CD4-positive, alpha-beta memory T cell (primary cell): ENCODE measurements at regions not wholly inside any gene's neighbourhood (a gene's known extent, or its start where the extent isn't known, plus 50 kb on each side); places are given as distances from the start of the nearest gene placed in this dataset.
"Not testable (repeated sequence)": the region's sequence is repeated elsewhere in the genome, so short reads cannot be mapped to it uniquely, and the experiment has no call there.

Experiments used
- CTCF ChIA-PET: fragments of 350-600 bp; sonication (Branson Sonifier 250); formaldehyde crosslinking; loops from one replicate; lab custom pipeline; 2021; ENCODE audit warnings: inconsistent platforms; ENCODE audit not compliant: partially characterized antibody; lab: Charles Lee
- POLR2A ChIA-PET: fragments of 350-600 bp; sonication (Branson Sonifier 250); formaldehyde crosslinking; loops from one replicate; lab custom pipeline; 2021; ENCODE audit not compliant: partially characterized antibody; lab: Charles Lee
- DNase-seq, 5 donors: peaks; one replicate each; pipeline versions ENCODE4 v3.0.0 to v3.0.0-alpha.2; 2020 to 2022; ENCODE audit warnings: mixed read lengths in 1 of 5
- H3K27ac ChIP-seq: one replicate; pipeline ENCODE4 v1.7.0; 2013; ENCODE audit warnings: low read depth, low read length
- H3K27me3 ChIP-seq: 2 replicates; pipeline ENCODE4 v1.7.0; 2013; ENCODE audit warnings: mild to moderate bottlenecking, low read length, moderate library complexity; ENCODE audit not compliant: insufficient read depth
- H3K36me3 ChIP-seq: 2 replicates; pipeline ENCODE4 v1.7.0; 2013; ENCODE audit warnings: mild to moderate bottlenecking, low read length, moderate library complexity; ENCODE audit not compliant: insufficient read depth
- H3K4me1 ChIP-seq: 2 replicates; pipeline ENCODE4 v1.7.0; 2013; ENCODE audit warnings: mild to moderate bottlenecking, low read length, moderate library complexity; ENCODE audit not compliant: insufficient read depth
- H3K4me3 ChIP-seq, 2 donors: one replicate each; pipeline ENCODE4 v1.7.0; 2013; ENCODE audit warnings: low read length in 2 of 2, mild to moderate bottlenecking in 1 of 2
- H3K9me3 ChIP-seq, 2 donors: one replicate each; pipeline ENCODE4 v1.7.0; 2013; ENCODE audit warnings: low read length in 2 of 2, control low read depth in 1 of 2; ENCODE audit not compliant: control insufficient read depth in 1 of 2
- H3K27ac Mint-ChIP-seq, 7 donors: one replicate each; pipeline ENCODE4 v1.8.0; 2020 to 2021; ENCODE audit warnings: mixed read lengths in 7 of 7, mild to moderate bottlenecking in 6 of 7, inconsistent platforms in 3 of 7, moderate library complexity in 3 of 7
- H3K27me3 Mint-ChIP-seq, 2 donors: one replicate each; pipeline ENCODE4 v1.8.0; 2020 to 2021; ENCODE audit warnings: mixed read lengths in 2 of 2
- H3K36me3 Mint-ChIP-seq, 2 donors: one replicate each; pipeline ENCODE4 v1.8.0; 2020 to 2021; ENCODE audit warnings: mixed read lengths in 2 of 2, inconsistent platforms in 1 of 2, mild to moderate bottlenecking in 1 of 2
- H3K4me1 Mint-ChIP-seq, 4 donors: one replicate each; pipeline ENCODE4 v1.8.0; 2020 to 2021; ENCODE audit warnings: mixed read lengths in 4 of 4, mild to moderate bottlenecking in 1 of 4
- H3K4me3 Mint-ChIP-seq, 8 donors: one replicate each; pipeline ENCODE4 v1.8.0; 2020 to 2021; ENCODE audit warnings: mixed read lengths in 8 of 8, mild to moderate bottlenecking in 7 of 8, moderate library complexity in 6 of 8, inconsistent platforms in 3 of 8
- H3K9me3 Mint-ChIP-seq, 8 donors: one replicate each; pipeline ENCODE4 v1.8.0; 2020 to 2021; ENCODE audit warnings: mixed read lengths in 8 of 8, mild to moderate bottlenecking in 5 of 8, inconsistent platforms in 3 of 8, moderate library complexity in 1 of 8
- intact Hi-C: fragments of 100-400 bp; cut with micrococcal nuclease; formaldehyde crosslinking; loops from one replicate; pipeline ENCODE4 v1.15.1; 2023

DNA sequence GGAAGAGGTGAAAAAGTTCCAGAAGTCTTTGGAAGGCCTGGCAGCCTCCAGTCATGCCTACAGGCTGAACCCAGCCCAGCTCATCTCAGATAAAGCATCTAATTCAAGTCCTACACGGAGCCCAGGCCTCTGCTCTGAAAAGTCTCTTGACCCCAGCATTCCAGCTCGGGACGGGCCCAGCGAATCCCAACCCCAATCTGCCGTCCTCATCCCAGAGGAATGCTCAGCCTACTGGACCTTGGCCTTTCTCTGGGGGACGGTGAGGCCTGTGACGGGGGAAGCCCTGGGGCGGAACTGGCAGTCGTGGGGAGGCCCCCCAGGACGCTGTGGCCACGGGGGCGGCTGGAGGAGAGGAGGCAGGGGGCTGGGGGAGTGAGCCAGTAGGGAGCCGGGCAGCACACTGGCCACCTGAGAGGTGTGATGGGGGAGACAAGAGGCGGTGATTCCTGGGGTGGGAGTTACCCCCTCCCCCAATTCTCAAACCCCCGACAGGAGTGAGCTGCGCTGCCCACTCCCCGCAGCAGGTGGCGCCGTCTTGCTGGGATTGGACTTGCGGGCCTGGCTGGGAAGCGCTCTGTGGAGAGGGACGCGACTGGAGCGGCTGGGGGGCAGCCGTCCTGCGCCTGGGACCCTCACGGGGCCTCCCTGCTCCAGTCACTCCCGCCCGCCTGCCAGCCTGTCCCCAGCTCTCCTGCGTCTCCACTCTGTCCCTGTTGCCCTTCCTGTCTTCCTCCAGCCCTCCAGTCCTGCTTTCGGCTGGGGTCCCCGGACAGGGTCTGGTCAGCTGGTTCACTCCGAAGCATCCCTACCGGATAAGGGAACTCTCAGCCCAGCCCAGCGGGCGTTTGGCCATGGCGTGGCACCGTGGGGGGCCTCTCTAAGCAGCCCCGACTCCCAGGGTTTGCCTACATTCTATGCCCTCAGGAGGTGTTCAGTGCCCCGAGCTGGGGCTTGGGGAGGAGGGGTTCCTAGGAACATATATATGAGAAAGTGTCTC, 182.6 kb upstream of the HAAO start:
- Mint-ChIP-seq H3K36me3 (no peaks in the 10 kb centered on the region), H3K27me3 (no peaks in the 10 kb centered on the region), H3K27ac (peak overlapping the region in 1 of 7 donors; percentile 50), H3K4me1 (peaks cover 0 to 5% (median 3%) of the 10 kb centered on the region in 4 donors), H3K4me3 (no peak overlapping the region), H3K9me3 (no peaks in the 10 kb centered on the region)
- no peaks in the 10 kb centered on the region for H3K9me3 ChIP-seq
- DNase-seq, result peak in 4 of 5 donors; percentile 25 to 43 (median 29)
- POLR2A ChIA-PET, result interaction anchor here (1.3 kb wide), 1 partner anchor 254 kb away, joined by 7 read pairs; no protein-coding TSS in a partner anchor
- no peaks in the 10 kb centered on the region for H3K27me3 ChIP-seq
- no peaks in the 10 kb centered on the region for H3K36me3 ChIP-seq
- no peak overlapping the region for H3K27ac ChIP-seq
- no peak overlapping the region for H3K4me3 ChIP-seq
- intact Hi-C loops, result loop anchor here (1.0 to 10.0 kb wide), 4 partner anchors 150 to 567 kb away; no protein-coding TSS in a partner anchor
- no peaks in the 10 kb centered on the region for H3K4me1 ChIP-seq
- CTCF ChIA-PET, result interaction anchor here (0.9 to 7.5 kb wide), 12 partner anchors 10 to 602 kb away, joined by 3 to 75 read pairs (median 5); no protein-coding TSS in a partner anchor

DNA sequence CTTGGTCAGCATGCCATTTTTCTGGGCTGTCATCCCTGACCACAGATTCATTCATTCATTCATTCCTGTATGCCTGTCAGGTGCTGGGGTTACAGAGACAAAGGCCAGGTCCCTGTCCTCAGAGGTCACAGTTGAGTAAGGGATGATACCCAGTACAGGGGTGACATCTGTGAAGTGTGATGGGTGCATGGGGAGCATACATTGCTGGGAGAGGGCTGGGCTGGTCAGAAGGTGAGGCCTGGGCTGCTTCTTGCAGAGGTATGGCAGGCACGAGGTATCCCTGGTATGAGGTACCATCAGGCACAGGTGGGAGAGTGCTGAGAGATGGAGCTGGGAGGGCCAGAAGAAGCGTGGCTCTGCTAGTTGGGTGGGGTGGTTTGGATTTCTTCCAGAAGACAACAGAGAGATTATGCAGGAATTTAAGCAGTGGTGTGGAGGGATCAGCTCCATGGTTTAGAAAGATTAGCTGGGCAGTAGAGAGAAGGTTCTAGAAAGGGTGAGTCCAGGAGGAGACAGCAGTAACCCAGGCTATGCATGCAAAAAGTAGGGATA, 181.9 kb upstream of the HAAO start:
- intact Hi-C loops, result loop anchor here (10.0 kb wide), 1 partner anchor 151 kb away; no protein-coding TSS in a partner anchor
- Histone ChIP-seq H3K36me3 (no peaks in the 10 kb centered on the region), H3K4me1 (no peaks in the 10 kb centered on the region), H3K27me3 (no peaks in the 10 kb centered on the region), H3K27ac (no peak overlapping the region), H3K9me3 (no peaks in the 10 kb centered on the region), H3K4me3 (no peak overlapping the region)
- no peak overlapping the region for H3K4me3 Mint-ChIP-seq
- H3K4me1 Mint-ChIP-seq, result peaks cover 0 to 5% (median 3%) of the 10 kb centered on the region in 4 donors
- POLR2A ChIA-PET, result interaction anchor here (1.3 kb wide), 1 partner anchor 255 kb away, joined by 7 read pairs; no protein-coding TSS in a partner anchor
- DNase-seq, result no peak
- no peaks in the 10 kb centered on the region for H3K36me3 Mint-ChIP-seq
- CTCF ChIA-PET, result interaction anchor here (1.3 to 7.5 kb wide), 11 partner anchors 10 to 603 kb away, joined by 3 to 75 read pairs (median 5); no protein-coding TSS in a partner anchor
- no peaks in the 10 kb centered on the region for H3K9me3 Mint-ChIP-seq
- H3K27me3 Mint-ChIP-seq, result no peaks in the 10 kb centered on the region
- H3K27ac Mint-ChIP-seq, result peak overlapping the region in 2 of 7 donors; percentile 50 to 70

- Histone ChIP-seq H3K36me3 (no peaks in the 10 kb centered on the region), H3K27ac (no peak overlapping the region), H3K9me3 (no peaks in the 10 kb centered on the region), H3K4me1 (no peaks in the 10 kb centered on the region), H3K27me3 (no peaks in the 10 kb centered on the region), H3K4me3 (no peak overlapping the region)
- intact Hi-C loops, result loop anchor here (10.0 kb wide), 1 partner anchor 151 kb away; no protein-coding TSS in a partner anchor
- Mint-ChIP-seq H3K27ac (peak overlapping the region in 2 of 7 donors; percentile 60 to 70), H3K27me3 (no peaks in the 10 kb centered on the region), H3K9me3 (no peaks in the 10 kb centered on the region), H3K36me3 (no peaks in the 10 kb centered on the region), H3K4me1 (peaks cover 0 to 5% (median 3%) of the 10 kb centered on the region in 4 donors), H3K4me3 (no peak overlapping the region)
- CTCF ChIA-PET, result interaction anchor here (1.3 to 7.5 kb wide), 5 partner anchors 9 to 603 kb away, joined by 3 to 75 read pairs (median 5); no protein-coding TSS in a partner anchor
- POLR2A ChIA-PET, result no interaction called here
- no peak for DNase-seq
Observed at GRCh38 chr2:42973726-42974125, 181.3 kb upstream of the HAAO start.

DNA sequence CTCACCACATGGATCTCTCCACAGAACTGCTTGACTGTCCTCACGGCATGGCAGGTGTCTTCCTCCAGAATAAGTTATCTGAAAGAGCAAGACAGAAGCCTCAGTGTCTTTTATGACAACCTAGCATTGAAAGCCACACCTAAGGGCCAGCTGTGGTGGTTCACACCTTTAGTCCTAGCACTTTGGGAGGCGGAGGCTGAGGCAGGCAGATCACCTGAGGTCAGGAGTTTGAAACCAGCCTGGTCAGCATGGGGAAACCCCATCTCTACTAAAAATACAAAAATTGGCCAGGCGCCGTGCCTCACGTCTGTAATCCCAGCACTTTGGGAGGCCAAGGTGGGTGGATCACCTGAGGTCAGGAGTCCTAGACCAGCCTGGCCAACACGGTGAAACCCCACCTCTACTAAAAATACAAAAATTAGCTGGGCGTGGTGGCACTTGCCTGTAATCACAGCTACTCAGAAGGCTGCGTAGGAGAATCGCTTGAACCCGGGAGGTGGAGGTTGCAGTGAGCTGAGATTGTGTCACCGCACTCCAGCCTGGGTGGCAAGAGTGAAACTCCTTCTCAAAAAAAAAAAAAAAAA, 180.6 kb upstream of the HAAO start:
- intact Hi-C loops, result loop anchor here (10.0 kb wide), 1 partner anchor 152 kb away; no protein-coding TSS in a partner anchor
- DNase-seq, H3K27ac ChIP-seq, H3K36me3 Mint-ChIP-seq, H3K27ac Mint-ChIP-seq, H3K4me3 Mint-ChIP-seq, H3K4me1 ChIP-seq, H3K9me3 ChIP-seq, H3K36me3 ChIP-seq, H3K27me3 ChIP-seq, H3K4me1 Mint-ChIP-seq, H3K27me3 Mint-ChIP-seq, H3K4me3 ChIP-seq, POLR2A ChIA-PET, H3K9me3 Mint-ChIP-seq: not testable (repeated sequence)
- CTCF ChIA-PET, result interaction anchor here (1.3 to 7.5 kb wide), 3 partner anchors 255 to 604 kb away, joined by 3 to 75 read pairs (median 42); no protein-coding TSS in a partner anchor

- peaks cover 0 to 5% (median 3%) of the 10 kb centered on the region in 4 donors for H3K4me1 Mint-ChIP-seq
- no peaks in the 10 kb centered on the region for H3K4me1 ChIP-seq
- ChIA-PET POLR2A (no interaction called here), CTCF (interaction anchor here (7.5 kb wide), 1 partner anchor 513 kb away, joined by 75 read pairs; no protein-coding TSS in a partner anchor)
- no peak overlapping the region for H3K4me3 Mint-ChIP-seq
- H3K36me3 Mint-ChIP-seq, result no peaks in the 10 kb centered on the region
- H3K4me3 ChIP-seq, result no peak overlapping the region
- H3K9me3 ChIP-seq, result no peaks in the 10 kb centered on the region
- H3K27me3 Mint-ChIP-seq, result no peaks in the 10 kb centered on the region
- intact Hi-C loops, result loop anchor here (10.0 kb wide), 1 partner anchor 153 kb away; no protein-coding TSS in a partner anchor
- no peak for DNase-seq
- H3K27ac Mint-ChIP-seq, result peak overlapping the region in 1 of 7 donors; percentile 22
- H3K27me3 ChIP-seq, result no peaks in the 10 kb centered on the region
- no peak overlapping the region for H3K27ac ChIP-seq
- no peaks in the 10 kb centered on the region for H3K9me3 Mint-ChIP-seq
- no peaks in the 10 kb centered on the region for H3K36me3 ChIP-seq
Observed at GRCh38 chr2:42971947-42972736, 179.8 kb upstream of the HAAO start.

GRCh38 chr2:42971381-42971780, 179.0 kb upstream of the HAAO start:
- POLR2A ChIA-PET, result no interaction called here
- H3K4me3 Mint-ChIP-seq, result no peak overlapping the region
- peaks cover 0 to 5% (median 2%) of the 10 kb centered on the region in 4 donors for H3K4me1 Mint-ChIP-seq
- Histone ChIP-seq H3K27ac (no peak overlapping the region), H3K27me3 (no peaks in the 10 kb centered on the region), H3K36me3 (no peaks in the 10 kb centered on the region), H3K4me3 (no peak overlapping the region), H3K4me1 (no peaks in the 10 kb centered on the region), H3K9me3 (no peaks in the 10 kb centered on the region)
- no peaks in the 10 kb centered on the region for H3K36me3 Mint-ChIP-seq
- H3K9me3 Mint-ChIP-seq, result no peaks in the 10 kb centered on the region
- no peaks in the 10 kb centered on the region for H3K27me3 Mint-ChIP-seq
- intact Hi-C loops, result loop anchor here (10.0 kb wide), 1 partner anchor 153 kb away; no protein-coding TSS in a partner anchor
- no peak overlapping the region for H3K27ac Mint-ChIP-seq
- DNase-seq, result no peak
- CTCF ChIA-PET, result no interaction called here
